HepG2 (cell line): ENCODE measurements at regions not wholly inside any gene's neighbourhood (a gene's known extent, or its start where the extent isn't known, plus 50 kb on each side); places are given as distances from the start of the nearest gene placed in this dataset.

Experiments used
- ATAC-seq: fragments of 200-7000 bp; cut with Tn5 transposase; 3 replicates; pipeline ENCODE4 v1.9.1; 2020; ENCODE audit warnings: mild to moderate bottlenecking, moderate library complexity
- BruUV-seq: library from RNA; stranded (reverse); fragments of 400-500 nt; replicated peaks from 2 replicates; lab custom pipeline; 2021; lab: Mats Ljungman, UMichigan
- CTCF ChIA-PET: fragments of 300-600 bp; formaldehyde crosslinking; extraction: SDS; loops from one replicate; lab custom pipeline; 2021; ENCODE audit warnings: low total read pairs, inconsistent platforms, low intra/inter-chr PET ratio; lab: Yijun Ruan, JAX
- POLR2A ChIA-PET: fragments of 350-600 bp; sonication (Branson Sonifier 250); formaldehyde crosslinking; loops from one replicate; lab custom pipeline; 2020; ENCODE audit warnings: antibody characterized with exemption, inconsistent platforms; lab: Yijun Ruan, JAX
- DNase-seq: peaks from one replicate; pipeline ENCODE4 v3.0.0-alpha.2; 2015; ENCODE audit warnings: low spot score
- FAIRE-seq: peaks from 3 replicates; lab custom pipeline; 2011; peaks lifted over from hg19 to GRCh38; lab: Jason Lieb, UNC
- H2AFZ ChIP-seq: one replicate; pipeline ENCODE4 v1.6.1; 2011; ENCODE audit warnings: low read length, inconsistent platforms
- H3K27ac ChIP-seq: fragments of 300-600 bp; 3 replicates; pipeline ENCODE4 v1.8.0; 2011; ENCODE audit warnings: mixed run types, mild to moderate bottlenecking, mixed read lengths, low read length, inconsistent platforms; ENCODE audit not compliant: insufficient read depth; ENCODE audit errors: extremely low read length
- H3K27me3 ChIP-seq, 2 experiments: fragments of 200-600 bp in 1 of 2; 2 replicates in 1 of 2; 3 replicates in 1 of 2; pipeline versions ENCODE4 v1.6.0 to v1.8.0; 2011; ENCODE audit warnings: low read length in 2 of 2, mild to moderate bottlenecking in 2 of 2, moderate library complexity in 2 of 2, inconsistent platforms in 1 of 2; ENCODE audit not compliant: insufficient read depth in 2 of 2, control insufficient read depth in 1 of 2
- H3K36me3 ChIP-seq, 2 experiments: fragments of 200-600 bp in 1 of 2; replicated peaks in 1 of 2; 2 replicates in 1 of 2; 3 replicates in 1 of 2; pipeline versions ENCODE4 v1.5.1 to v1.8.0; 2011; ENCODE audit warnings: low read length in 2 of 2, inconsistent platforms in 1 of 2; ENCODE audit not compliant: insufficient read depth in 2 of 2, control insufficient read depth in 1 of 2
- H3K4me1 ChIP-seq: 2 replicates; pipeline ENCODE4 v1.5.1; 2012; ENCODE audit warnings: low read length, inconsistent platforms; ENCODE audit not compliant: insufficient read depth
- H3K4me2 ChIP-seq: 2 replicates; pipeline ENCODE4 v1.6.0; 2011; ENCODE audit warnings: low read depth, low read length, inconsistent platforms
- H3K4me3 ChIP-seq, 3 experiments: fragments of 200-600 bp in 1 of 3; sonication (generic), shearing (Covaris generic) in 1 of 3; replicated peaks in 1 of 3; 2 replicates each; pipeline ENCODE4 v1.5.1; 2011 to 2016; ENCODE audit warnings: low read length in 3 of 3, inconsistent platforms in 2 of 3, low read depth in 2 of 3, mild to moderate bottlenecking in 2 of 3, control low read depth in 1 of 3, mixed read lengths in 1 of 3; ENCODE audit not compliant: insufficient read depth in 1 of 3
- H3K79me2 ChIP-seq: one replicate; pipeline ENCODE4 v1.6.1; 2011; ENCODE audit warnings: low read length, inconsistent platforms; ENCODE audit not compliant: insufficient read depth
- H3K9ac ChIP-seq: 2 replicates; pipeline ENCODE4 v1.6.0; 2011; ENCODE audit warnings: mild to moderate bottlenecking, low read depth, low read length, inconsistent platforms; ENCODE audit not compliant: insufficient read depth
- H3K9me3 ChIP-seq: 2 replicates; pipeline ENCODE4 v1.5.1; 2012; ENCODE audit warnings: mild to moderate bottlenecking, low read length
- H4K20me1 ChIP-seq: 2 replicates; pipeline ENCODE4 v1.6.0; 2011; ENCODE audit warnings: inconsistent platforms, mild to moderate bottlenecking, low read length, moderate library complexity; ENCODE audit not compliant: insufficient read depth
- GFI1 ChIP-seq: sonication (generic); formaldehyde crosslinking; IDR thresholded peaks from 2 replicates; pipeline ENCODE4 v1.5.0; 2020; ENCODE audit warnings: missing genetic modification reagents, mild to moderate bottlenecking, borderline replicate concordance
- JDP2 ChIP-seq: sonication (generic); formaldehyde crosslinking; IDR thresholded peaks from 2 replicates; pipeline ENCODE4 v1.8.1; 2022; ENCODE audit warnings: missing genetic modification reagents, borderline replicate concordance
- JUN ChIP-seq: sonication (generic); formaldehyde crosslinking; IDR thresholded peaks from 2 replicates; pipeline ENCODE4 v1.4.0; 2020; ENCODE audit warnings: mild to moderate bottlenecking, missing genetic modification reagents
- PTBP1 ChIP-seq: fragments of 200-400 bp; formaldehyde crosslinking; IDR thresholded peaks from 2 replicates; pipeline ENCODE4 v1.6.1; 2018; ENCODE audit warnings: low read length, low read depth; ENCODE audit not compliant: poor library complexity, severe bottlenecking
- WIZ ChIP-seq: sonication (generic); formaldehyde crosslinking; IDR thresholded peaks from 2 replicates; pipeline ENCODE4 v1.5.1; 2020; ENCODE audit warnings: mild to moderate bottlenecking, missing genetic modification reagents
- ZNF577 ChIP-seq: sonication (generic); formaldehyde crosslinking; IDR thresholded peaks from 2 replicates; pipeline ENCODE4 v1.4.0; 2020; ENCODE audit warnings: mild to moderate bottlenecking, low read depth, missing genetic modification reagents, borderline replicate concordance
- ZNF816 ChIP-seq: sonication (generic); formaldehyde crosslinking; IDR thresholded peaks from 2 replicates; pipeline ENCODE4 v1.8.0; 2022; ENCODE audit warnings: missing genetic modification reagents, mild to moderate bottlenecking, borderline replicate concordance
- WGBS: methylation state at CpG from one replicate; pipeline ENCODE4 v1.1.6; 2017; ENCODE audit warnings: low lambda C conversion rate; 5-methylcytosine and 5-hydroxymethylcytosine counted together
- in situ Hi-C: cut with HindIII; loops from 2 replicates; pipeline ENCODE4 v1.10.0; 2017; ENCODE audit warnings: low pct_unique_long_range_greater_than_20kb; ENCODE audit not compliant: extremely low pct_ligation_motif_present
- intact Hi-C: fragments of 100-400 bp; cut with micrococcal nuclease; formaldehyde crosslinking; loops from one replicate; pipeline ENCODE4 v1.10.0; 2022; ENCODE audit not compliant: unreplicated experiment
- TF ChIP-seq, protein P1 (sequence below): sonication (generic); formaldehyde crosslinking; IDR thresholded peaks from 2 replicates; pipeline ENCODE4 v1.8.0; 2022; ENCODE audit warnings: mild to moderate bottlenecking, missing genetic modification reagents, moderate library complexity
- TF ChIP-seq, protein P2 (sequence below): sonication (generic); formaldehyde crosslinking; IDR thresholded peaks from 2 replicates; pipeline ENCODE4 v1.5.0; 2020; ENCODE audit warnings: missing genetic modification reagents
- TF ChIP-seq, protein P3 (sequence below): sonication (generic); formaldehyde crosslinking; IDR thresholded peaks from 2 replicates; pipeline ENCODE4 v1.4.0; 2020; ENCODE audit warnings: missing genetic modification reagents
- TF ChIP-seq, protein P4 (sequence below): sonication (generic); formaldehyde crosslinking; IDR thresholded peaks from 2 replicates; pipeline ENCODE4 v1.4.0; 2020; ENCODE audit warnings: missing genetic modification reagents
- TF ChIP-seq, protein P5 (sequence below): sonication (generic); formaldehyde crosslinking; IDR thresholded peaks from 2 replicates; pipeline ENCODE4 v1.5.1; 2020; ENCODE audit warnings: mild to moderate bottlenecking, missing genetic modification reagents

DNA sequence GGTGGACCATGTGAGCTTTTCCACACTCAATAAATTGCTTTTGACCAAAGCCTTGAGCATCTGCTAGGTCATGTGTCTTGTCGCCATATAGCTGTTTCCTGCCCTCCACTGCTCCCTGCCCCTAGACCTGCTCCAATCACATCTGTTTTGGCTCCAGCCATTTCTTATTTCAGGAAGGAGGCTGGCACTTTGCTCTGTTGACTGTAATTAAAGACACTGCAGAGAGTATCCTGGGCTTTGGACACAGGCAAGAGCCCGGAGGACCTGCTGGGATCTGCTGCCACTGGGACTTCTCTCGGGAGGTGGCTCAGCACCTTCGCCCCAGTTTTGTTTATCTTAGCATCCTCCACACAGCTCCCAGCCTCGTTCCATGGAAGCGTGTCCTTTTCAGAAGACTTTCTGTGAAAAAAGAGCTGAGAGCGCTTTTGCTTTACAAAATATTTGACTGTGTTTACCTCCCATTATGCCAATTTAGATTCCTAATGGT lies 153.2 kb downstream of the MED10 start:
- 55% methylated on average over 7 of the region's 7 CpGs for WGBS
- H3K79me2 ChIP-seq = no peaks in the 10 kb centered on the region
- CTCF ChIA-PET = no interaction called here
- intact Hi-C loops (no loop called here), in situ Hi-C loops (no loop called here)
- no peak overlapping the region for H3K4me3 ChIP-seq
- no peak overlapping the region for H3K9ac ChIP-seq
- no peak overlapping the region for H3K4me2 ChIP-seq
- TF ChIP-seq, protein P1, sequence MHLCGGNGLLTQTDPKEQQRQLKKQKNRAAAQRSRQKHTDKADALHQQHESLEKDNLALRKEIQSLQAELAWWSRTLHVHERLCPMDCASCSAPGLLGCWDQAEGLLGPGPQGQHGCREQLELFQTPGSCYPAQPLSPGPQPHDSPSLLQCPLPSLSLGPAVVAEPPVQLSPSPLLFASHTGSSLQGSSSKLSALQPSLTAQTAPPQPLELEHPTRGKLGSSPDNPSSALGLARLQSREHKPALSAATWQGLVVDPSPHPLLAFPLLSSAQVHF = no peak
- TF ChIP-seq GFI1 (CRISPR knock-in tag) (no peak), ZNF816 (no peak)
- TF ChIP-seq, protein P2, sequence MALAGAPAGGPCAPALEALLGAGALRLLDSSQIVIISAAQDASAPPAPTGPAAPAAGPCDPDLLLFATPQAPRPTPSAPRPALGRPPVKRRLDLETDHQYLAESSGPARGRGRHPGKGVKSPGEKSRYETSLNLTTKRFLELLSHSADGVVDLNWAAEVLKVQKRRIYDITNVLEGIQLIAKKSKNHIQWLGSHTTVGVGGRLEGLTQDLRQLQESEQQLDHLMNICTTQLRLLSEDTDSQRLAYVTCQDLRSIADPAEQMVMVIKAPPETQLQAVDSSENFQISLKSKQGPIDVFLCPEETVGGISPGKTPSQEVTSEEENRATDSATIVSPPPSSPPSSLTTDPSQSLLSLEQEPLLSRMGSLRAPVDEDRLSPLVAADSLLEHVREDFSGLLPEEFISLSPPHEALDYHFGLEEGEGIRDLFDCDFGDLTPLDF (CRISPR knock-in tag) = no peak
- no peak overlapping the region for H3K27ac ChIP-seq
- peaks cover 13% of the 10 kb centered on the region for H3K4me1 ChIP-seq
- H3K36me3 ChIP-seq = no peaks in the 10 kb centered on the region
- FAIRE-seq (no peak), ATAC-seq (no peak), DNase-seq (no peak)
- no peaks in the 10 kb centered on the region for H3K9me3 ChIP-seq
- no peaks in the 10 kb centered on the region for H3K27me3 ChIP-seq
- BruUV-seq = no TSS peak
- no peaks in the 10 kb centered on the region for H4K20me1 ChIP-seq
- H2AFZ ChIP-seq = no peak overlapping the region
- POLR2A ChIA-PET = no interaction called here

DNA sequence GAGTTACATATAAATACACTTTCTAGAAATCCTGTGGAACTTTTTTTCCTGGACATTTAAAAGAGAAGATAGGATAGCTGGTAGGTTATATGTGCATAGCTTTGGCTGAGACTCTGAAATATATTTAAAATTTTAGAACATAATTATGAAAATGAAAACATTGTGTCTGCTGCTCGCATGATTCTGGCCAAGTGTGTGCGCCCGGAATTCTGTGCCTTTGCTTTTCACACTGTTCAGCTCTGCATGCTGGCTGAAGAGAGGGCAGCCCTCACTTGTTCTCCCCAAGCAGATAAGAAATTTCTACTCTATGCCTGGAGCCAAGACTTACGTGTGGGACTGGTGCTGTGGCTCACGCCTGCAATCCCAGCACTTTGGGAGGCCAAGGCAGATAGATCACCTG lies 153.9 kb downstream of the MED10 start:
- FAIRE-seq = no peak
- TF ChIP-seq, protein P3, sequence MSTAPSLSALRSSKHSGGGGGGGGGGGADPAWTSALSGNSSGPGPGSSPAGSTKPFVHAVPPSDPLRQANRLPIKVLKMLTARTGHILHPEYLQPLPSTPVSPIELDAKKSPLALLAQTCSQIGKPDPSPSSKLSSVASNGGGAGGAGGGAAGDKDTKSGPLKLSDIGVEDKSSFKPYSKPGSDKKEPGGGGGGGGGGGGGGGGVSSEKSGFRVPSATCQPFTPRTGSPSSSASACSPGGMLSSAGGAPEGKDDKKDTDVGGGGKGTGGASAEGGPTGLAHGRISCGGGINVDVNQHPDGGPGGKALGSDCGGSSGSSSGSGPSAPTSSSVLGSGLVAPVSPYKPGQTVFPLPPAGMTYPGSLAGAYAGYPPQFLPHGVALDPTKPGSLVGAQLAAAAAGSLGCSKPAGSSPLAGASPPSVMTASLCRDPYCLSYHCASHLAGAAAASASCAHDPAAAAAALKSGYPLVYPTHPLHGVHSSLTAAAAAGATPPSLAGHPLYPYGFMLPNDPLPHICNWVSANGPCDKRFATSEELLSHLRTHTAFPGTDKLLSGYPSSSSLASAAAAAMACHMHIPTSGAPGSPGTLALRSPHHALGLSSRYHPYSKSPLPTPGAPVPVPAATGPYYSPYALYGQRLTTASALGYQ (CRISPR knock-in tag) = no peak
- TF ChIP-seq, protein P4, sequence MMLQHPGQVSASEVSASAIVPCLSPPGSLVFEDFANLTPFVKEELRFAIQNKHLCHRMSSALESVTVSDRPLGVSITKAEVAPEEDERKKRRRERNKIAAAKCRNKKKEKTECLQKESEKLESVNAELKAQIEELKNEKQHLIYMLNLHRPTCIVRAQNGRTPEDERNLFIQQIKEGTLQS (CRISPR knock-in tag) = no peak
- no peak for TF ChIP-seq WIZ
- no peak for TF ChIP-seq JUN (CRISPR knock-in tag)
- no peak for TF ChIP-seq ZNF577 (CRISPR knock-in tag)
- TF ChIP-seq, protein P5, sequence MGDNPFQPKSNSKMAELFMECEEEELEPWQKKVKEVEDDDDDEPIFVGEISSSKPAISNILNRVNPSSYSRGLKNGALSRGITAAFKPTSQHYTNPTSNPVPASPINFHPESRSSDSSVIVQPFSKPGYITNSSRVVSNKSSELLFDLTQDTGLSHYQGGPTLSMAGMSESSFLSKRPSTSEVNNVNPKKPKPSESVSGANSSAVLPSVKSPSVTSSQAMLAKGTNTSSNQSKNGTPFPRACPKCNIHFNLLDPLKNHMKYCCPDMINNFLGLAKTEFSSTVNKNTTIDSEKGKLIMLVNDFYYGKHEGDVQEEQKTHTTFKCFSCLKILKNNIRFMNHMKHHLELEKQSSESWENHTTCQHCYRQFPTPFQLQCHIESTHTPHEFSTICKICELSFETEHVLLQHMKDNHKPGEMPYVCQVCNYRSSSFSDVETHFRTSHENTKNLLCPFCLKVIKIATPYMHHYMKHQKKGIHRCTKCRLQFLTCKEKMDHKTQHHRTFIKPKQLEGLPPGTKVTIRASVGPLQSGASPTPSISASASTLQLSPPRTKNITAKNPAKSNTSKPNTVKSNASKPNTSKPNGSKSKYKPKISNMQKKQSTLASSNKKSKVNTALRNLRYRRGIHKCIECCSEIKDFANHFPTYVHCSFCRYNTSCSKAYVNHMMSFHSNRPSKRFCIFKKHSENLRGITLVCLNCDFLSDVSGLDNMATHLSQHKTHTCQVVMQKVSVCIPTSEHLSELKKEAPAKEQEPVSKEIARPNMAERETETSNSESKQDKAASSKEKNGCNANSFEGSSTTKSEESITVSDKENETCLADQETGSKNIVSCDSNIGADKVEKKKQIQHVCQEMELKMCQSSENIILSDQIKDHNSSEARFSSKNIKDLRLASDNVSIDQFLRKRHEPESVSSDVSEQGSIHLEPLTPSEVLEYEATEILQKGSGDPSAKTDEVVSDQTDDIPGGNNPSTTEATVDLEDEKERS (CRISPR knock-in tag) = no peak
- no peak for TF ChIP-seq JDP2 (CRISPR knock-in tag)
- TF ChIP-seq PTBP1 = no peak

More for the DNA sequence above, 153.9 kb downstream of the MED10 start:
- H3K9ac ChIP-seq = no peak overlapping the region
- no peaks in the 10 kb centered on the region for H3K9me3 ChIP-seq
- no peaks in the 10 kb centered on the region for H3K27me3 ChIP-seq
- ChIA-PET POLR2A (no interaction called here), CTCF (no interaction called here)
- H3K36me3 ChIP-seq = no peaks in the 10 kb centered on the region
- 46% methylated on average over 5 of the region's 5 CpGs for WGBS
- H3K4me3 ChIP-seq = no peak overlapping the region
- intact Hi-C loops = no loop called here
- DNase-seq = no peak
- H3K4me1 ChIP-seq = peaks cover 20% of the 10 kb centered on the region
- no peak overlapping the region for H3K4me2 ChIP-seq
- in situ Hi-C loops = no loop called here
- no TSS peak for BruUV-seq
- no peak overlapping the region for H2AFZ ChIP-seq
- H3K27ac ChIP-seq = no peak overlapping the region
- H4K20me1 ChIP-seq = no peaks in the 10 kb centered on the region
- H3K79me2 ChIP-seq = no peaks in the 10 kb centered on the region
- no peak for ATAC-seq
